ENCODE measurements at regions not wholly inside any gene's neighbourhood (a gene's known extent, or its start where the extent isn't known, plus 50 kb on each side); places are given as distances from the start of the nearest gene placed in this dataset.

- no peak for DNase-seq (ENCODE audit: low read depth in 2 of 2)
Measured at GRCh38 chr4:35789899-35790574, 454.3 kb downstream of the ARAP2 start.

- peak; percentile 23 to 39 for DNase-seq (ENCODE audit: low read depth in 2 of 2)
Measured at GRCh38 chr4:35793045-35793722, 451.1 kb downstream of the ARAP2 start.

GRCh38 chr4:35793766-35794165, 450.5 kb downstream of the ARAP2 start:
- DNase-seq (ENCODE audit: low read depth in 2 of 2) = no peak

GRCh38 chr4:35800669-35801068, 443.6 kb downstream of the ARAP2 start:
- DNase-seq (ENCODE audit: low read depth in 2 of 2) = no peak

DNA sequence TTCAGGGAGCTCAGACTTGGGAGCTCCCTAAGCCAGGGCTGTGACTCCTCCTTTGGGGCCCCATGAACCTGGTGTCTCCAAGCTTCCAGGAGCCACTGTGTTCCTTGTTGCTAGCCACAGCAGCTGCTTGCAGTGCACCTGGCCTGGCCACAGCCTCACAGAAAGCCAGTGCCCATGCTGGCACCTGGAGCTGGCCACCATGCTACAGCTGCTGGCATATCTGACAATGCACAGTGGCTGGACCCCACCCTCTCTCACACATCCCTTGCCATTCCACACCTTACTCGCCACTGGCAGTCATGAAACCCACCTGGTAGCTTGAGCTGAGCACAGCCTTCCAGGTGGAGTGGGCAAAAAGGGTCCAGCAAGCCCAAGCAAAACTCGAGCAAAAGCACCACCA, 441.7 kb downstream of the ARAP2 start:
- DNase-seq (ENCODE audit: low read depth in 2 of 2) = no peak

- no peak for DNase-seq (ENCODE audit: low read depth in 2 of 2)
Measured at GRCh38 chr4:35818520-35818919, 425.8 kb downstream of the ARAP2 start.

GRCh38 chr4:35820003-35820402, 424.3 kb downstream of the ARAP2 start:
- DNase-seq (ENCODE audit: low read depth in 2 of 2) = no peak

DNA sequence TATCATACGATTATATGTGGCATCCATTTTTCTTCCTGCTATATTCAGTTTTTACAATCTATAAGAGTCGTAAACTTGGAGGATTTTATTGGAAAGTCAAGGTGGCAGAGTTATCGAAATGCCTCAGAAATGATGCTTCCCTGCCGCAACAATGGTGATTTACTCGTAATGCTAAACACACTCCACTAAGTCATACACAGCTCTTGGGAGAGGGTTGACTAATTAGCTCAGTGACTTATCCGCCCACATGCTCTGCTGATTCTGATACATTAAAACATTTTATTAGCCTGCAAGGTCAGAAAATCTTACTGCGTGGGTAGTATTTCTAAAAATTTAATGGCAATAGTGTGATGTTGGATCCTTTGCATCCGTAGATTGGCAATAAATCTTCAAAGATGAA, 420.1 kb downstream of the ARAP2 start:
- DNase-seq (ENCODE audit: low read depth in 2 of 2) = no peak

DNA sequence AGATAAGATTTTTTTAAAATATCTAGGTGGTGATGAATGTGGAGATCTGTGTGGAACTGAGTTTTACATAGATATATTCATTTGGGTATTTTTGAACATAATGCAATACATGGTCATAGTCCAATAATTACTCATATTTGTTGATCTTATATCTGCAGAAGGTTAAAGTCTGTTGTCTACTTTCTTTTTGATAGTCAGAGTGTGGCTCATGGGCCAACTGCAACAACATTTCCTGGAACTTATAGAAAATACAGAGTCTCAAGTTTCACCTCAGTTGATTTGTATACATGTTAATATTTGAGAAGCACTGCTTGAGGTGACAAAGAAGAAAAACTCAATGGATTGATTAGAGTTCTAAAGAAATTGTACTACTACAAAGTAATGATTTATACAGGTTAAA, 408.4 kb downstream of the ARAP2 start:
- no peak for DNase-seq (ENCODE audit: low read depth in 2 of 2)

GRCh38 chr4:35836596-35836995, 407.7 kb downstream of the ARAP2 start:
- no peak for DNase-seq (ENCODE audit: low read depth in 2 of 2)

GRCh38 chr4:35867057-35867456, 377.3 kb downstream of the ARAP2 start:
- DNase-seq (ENCODE audit: low read depth in 2 of 2) = no peak

DNA sequence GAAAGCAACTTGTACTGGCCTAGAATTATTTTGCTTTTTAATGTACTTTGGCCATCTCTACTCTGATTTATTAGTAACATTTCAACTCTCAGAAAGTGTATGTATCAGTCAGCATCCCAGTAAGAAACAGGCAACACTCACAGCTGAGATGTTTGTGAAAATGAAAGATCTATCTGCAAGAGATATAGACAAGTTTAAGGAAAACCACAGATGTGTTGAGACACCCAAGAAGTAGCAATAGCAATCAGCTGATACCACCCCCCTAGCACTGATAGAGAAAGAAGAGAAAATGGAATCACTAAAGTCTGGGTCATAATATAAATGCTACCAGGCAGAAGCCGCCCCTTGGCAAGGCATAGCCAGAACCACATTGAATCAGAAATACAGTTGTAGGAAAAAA, 372.0 kb downstream of the ARAP2 start:
- DNase-seq (ENCODE audit: low read depth in 2 of 2) = no peak

DNA sequence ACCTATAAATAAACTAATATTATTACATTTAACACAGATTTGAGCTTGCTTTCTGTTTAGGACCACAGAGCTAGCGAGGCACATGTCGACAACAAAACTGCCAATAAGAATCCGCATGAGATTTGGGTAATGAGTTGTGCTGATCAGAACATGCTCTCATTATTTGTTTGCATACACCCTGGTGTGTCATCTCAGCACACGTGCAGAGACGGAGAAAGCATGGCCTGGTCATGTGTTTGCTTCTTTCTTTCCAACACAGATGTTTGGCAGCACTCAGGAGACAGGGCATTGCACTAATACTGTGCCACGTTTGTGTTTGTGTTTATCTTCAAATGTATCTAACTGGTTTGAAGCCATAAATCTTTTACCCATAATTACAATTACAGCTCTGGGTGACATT, 364.8 kb downstream of the ARAP2 start:
- DNase-seq (ENCODE audit: low read depth in 2 of 2) = no peak

GRCh38 chr4:35883108-35883507, 361.2 kb downstream of the ARAP2 start:
- no peak for DNase-seq (ENCODE audit: low read depth in 2 of 2)

DNA sequence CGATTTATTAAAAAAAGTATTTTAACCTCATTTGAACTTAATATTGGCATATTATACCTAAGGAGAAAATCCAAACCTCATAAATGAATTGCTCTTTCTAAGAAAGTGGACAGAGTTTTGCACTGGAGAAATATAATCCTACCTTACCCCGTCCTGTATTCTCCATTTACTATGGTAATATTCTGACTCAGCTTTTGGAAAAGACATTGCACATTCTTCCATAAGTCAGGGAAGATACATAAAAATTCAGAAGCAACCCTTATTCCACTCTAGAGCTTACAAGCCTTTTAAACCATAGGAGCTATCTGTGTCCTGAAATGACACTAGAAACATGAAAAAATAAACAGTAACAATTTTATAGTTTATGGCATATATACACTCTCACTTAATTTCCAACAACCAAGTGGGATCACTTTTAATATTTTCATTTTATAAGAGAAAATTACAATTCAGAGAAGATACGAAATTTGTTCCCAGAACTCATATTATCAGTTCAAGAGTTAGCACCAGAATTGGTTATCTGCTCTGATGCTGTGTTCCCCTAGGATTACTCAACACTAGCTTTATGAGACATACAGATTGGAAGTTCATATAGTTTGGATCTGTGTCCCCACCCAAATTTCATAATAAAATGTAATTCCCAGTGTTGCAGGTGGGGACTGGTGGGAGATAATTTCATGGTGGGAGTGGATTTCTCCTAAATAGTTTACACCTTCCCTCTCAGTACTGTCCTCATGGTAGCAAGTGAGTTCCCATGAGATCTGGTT, 359.4 kb downstream of the ARAP2 start:
- DNase-seq (ENCODE audit: low read depth in 2 of 2) = no peak

DNA sequence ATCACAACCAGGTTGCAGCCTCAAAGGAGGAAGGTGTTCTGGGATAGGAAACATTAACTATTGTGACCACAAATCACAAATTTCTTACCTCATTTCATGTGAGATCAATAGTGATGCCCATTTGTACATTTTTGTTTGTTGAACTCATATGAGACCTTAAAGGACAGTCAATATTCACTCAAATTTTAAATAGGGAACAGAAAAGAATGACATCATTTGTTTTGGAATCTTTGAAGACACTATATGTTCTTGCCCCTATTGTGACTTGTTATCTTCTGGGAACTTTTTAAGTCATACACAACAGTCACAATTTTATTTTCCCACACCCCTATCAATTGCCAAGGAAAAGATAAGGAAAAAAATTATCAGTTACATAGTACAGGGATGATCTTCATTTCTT, 346.5 kb downstream of the ARAP2 start:
- no peak for DNase-seq (ENCODE audit: low read depth in 2 of 2)

DNA sequence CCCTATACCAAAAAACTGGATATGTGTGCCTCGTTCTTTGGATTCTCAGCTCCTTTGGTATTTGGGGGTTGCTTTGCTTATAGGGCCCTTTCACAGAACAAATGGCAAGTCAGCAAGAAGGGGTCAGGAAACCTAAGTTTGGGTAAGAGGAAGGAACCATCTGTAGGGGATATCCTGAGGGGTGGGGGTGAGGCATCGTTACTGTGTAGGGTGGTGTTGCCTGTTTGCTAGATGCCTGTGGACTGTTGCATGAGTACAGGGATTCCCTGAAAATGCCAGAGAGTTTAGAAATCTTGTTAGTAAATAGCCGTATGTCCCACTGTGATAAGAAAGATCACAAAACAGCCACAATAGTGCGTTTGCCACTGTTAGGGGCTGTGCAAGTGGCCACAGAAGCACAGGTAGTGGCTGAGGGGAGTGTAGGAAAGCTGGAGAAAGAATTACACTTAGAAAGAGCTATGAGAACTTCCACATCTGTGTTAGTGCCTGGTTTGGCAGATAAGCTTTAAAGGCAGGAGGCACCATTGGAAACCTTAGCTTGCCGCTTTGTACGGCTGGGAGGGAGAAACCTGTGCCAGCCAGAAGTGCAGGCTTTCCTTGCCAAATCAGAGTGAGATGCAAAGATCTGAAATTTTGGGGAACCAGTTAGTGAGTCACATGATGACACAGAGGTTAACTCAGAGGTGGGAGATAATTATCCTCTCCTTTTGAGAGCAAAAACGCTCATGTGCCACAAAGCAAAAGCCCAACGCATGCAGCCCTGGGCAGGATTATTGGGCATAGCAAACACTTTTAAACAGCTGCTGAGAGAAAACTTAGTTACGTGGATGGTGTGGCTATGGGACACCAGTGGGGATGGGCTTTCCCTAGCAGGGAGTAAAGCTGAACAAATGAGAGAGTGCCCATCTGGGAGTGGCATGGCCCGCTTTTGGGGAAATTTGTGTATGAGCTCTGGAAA, 343.7 kb downstream of the ARAP2 start:
- DNase-seq (ENCODE audit: low read depth in 2 of 2) = no peak

DNA sequence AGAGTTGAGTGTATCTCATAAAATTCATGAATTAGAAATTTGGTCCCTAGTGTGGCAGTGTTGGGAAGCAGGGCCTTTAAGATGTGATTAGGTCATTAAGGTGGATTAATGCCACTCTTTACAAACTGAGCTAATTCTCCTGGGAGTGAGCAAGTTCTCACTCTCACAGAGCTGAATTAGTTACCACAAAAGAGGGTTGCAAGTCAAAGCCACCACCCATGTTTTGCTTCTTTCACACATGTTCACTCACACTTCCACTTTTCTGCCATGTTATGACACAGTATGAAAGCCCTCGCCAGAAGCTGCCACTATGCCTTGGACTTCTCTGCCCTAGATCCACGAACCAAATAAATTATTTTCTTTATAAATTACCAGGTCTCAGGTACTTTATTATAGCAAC, 332.1 kb downstream of the ARAP2 start:
- DNase-seq (ENCODE audit: low read depth in 2 of 2) = no peak

DNA sequence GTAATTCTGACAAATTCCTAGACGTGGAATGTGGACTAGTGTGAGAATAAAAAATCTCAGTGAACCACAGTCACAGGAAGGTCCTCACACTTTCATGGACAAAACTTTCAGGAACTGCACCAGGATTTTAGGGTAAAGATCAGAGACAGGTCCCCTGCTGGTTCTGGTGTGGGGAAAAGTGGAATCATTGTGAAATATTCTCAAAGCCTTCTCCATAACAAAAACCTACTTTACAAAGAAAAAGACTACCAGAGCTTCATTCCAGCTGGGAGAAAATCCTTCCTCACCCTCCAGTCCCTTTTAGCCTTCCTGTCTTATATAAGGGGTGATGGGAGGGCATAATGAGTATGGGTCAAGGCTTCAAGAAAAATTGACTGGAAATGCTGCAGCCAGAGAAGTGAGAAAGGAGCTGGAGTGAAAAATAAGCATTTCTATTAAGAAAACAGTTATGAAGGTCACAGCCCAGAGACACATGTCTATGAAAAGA, 325.8 kb downstream of the ARAP2 start:
- no peak for DNase-seq (ENCODE audit: low read depth in 2 of 2)

DNA sequence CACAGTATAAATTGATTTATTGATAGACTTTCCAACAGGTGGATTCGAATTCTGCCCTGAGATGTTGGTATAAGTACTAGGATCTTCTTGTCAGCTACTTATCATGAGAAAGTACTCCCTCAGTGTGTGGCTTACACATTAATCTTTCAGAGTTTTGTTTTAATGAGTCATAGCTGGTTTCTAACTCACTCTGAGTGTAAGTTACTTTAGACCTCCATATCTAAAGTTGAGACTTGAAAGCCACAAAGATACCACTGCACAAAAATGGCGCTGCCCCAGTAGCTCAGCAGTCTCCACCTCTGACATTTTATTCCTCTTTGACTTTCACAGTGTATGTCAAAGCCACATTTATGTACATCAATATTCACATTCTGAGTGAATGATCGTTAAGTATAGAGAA, 318.5 kb downstream of the ARAP2 start:
- DNase-seq (ENCODE audit: low read depth in 2 of 2) = no peak

DNA sequence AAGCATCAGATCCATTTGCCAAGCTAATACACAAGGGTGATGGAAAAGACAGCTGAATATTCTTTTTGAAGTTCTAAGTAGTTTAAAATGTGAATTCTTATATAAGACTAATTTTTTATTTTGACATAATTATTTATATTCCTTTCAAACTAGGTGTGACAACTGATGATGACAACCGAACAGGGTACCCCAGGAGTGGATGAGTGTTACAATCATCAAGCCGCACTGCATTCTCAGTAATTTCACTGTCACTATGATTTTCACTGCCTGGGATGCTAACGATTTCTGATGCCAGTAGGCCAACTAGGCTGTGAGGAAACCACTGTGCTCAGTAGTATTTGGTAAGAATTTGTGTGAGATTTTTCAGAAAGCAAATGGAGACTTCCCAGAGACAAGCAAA, 317.5 kb downstream of the ARAP2 start:
- no peak for DNase-seq (ENCODE audit: low read depth in 2 of 2)

DNA sequence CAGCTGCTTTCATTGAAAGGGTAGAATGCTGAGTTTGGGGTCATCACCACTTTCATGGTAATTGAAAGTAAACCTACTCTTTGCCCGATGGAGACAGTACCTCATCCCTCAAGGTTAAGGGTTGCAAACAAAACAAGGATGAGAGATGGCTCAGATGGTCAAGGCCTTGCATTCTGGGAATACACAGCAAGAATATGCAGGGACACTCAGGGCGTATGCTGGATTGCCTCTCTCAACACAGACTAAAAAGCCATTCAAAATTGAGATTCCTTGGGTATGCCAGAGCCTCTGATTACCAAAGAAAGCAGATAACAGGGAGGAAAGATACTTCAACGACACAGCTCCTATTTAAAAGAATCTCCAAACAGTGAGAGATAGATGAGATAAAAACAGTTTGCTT, 310.4 kb downstream of the ARAP2 start:
- no peak for DNase-seq (ENCODE audit: low read depth in 2 of 2)

All from fibroblast of skin of left biceps (primary cell).